ENCODE measurements at regions not wholly inside any gene's neighbourhood (a gene's known extent, or its start where the extent isn't known, plus 50 kb on each side); places are given as distances from the start of the nearest gene placed in this dataset.

GRCh38 chr1:244128591-244129383 lies 77.7 kb downstream of the ZBTB18 start:
- H4K8ac ChIP-seq (ENCODE audit: low read depth, low read length): no peak overlapping the region
- no peak overlapping the region for H3K14ac ChIP-seq (ENCODE audit: low read length)
- H3K4me1 ChIP-seq (ENCODE audit: control insufficient read depth in 2 of 2, insufficient read depth in 1 of 2, low read depth in 1 of 2, low read length in 2 of 2): peaks cover 7 to 17% of the 10 kb centered on the region in 2 donors
- no peaks in the 10 kb centered on the region for H3K79me1 ChIP-seq (ENCODE audit: low read depth, low read length)
- H2BK5ac ChIP-seq (ENCODE audit: low read length): no peak overlapping the region
- H2AFZ ChIP-seq (ENCODE audit: low read length): no peak overlapping the region
- no peak overlapping the region for H3K4me2 ChIP-seq (ENCODE audit: insufficient read depth, low read length, poor library complexity, severe bottlenecking)
- no peak for DNase-seq (ENCODE audit: low spot score)
- no peak overlapping the region for H2BK12ac ChIP-seq (ENCODE audit: low read length)
- no peak overlapping the region for H3K18ac ChIP-seq (ENCODE audit: low read length)
- H3K23ac ChIP-seq (ENCODE audit: low read depth, low read length, poor library complexity): no peak overlapping the region
- H3K27me3 ChIP-seq (ENCODE audit: control insufficient read depth in 3 of 3, insufficient read depth in 3 of 3, low read depth in 1 of 3, low read length in 3 of 3): no peaks in the 10 kb centered on the region
- no peak overlapping the region for H2BK120ac ChIP-seq (ENCODE audit: low read depth, low read length)
- no peak overlapping the region for H3K4ac ChIP-seq (ENCODE audit: low read length)
- WGBS, 2 donors (ENCODE audit: extremely low coverage in 2 of 2, insufficient read length in 2 of 2, insufficient replicate concordance in 1 of 2): no CpG with 5 or more reads among the region's 6 CpGs
- H2BK15ac ChIP-seq (ENCODE audit: low read length): no peak overlapping the region
- H3K4me3 ChIP-seq (ENCODE audit: low read length in 2 of 2): no peak overlapping the region
- H3K9ac ChIP-seq (ENCODE audit: low read depth, low read length, poor library complexity): no peak overlapping the region
- peaks cover 0 to 5% of the 10 kb centered on the region in 2 donors for H3K9me3 ChIP-seq (replicated peaks in 1 of 2; ENCODE audit: control insufficient read depth in 2 of 2, insufficient read depth in 1 of 2, low read depth in 1 of 2, low read length in 2 of 2)
- no peak overlapping the region for H4K91ac ChIP-seq (ENCODE audit: low read depth, low read length, poor library complexity)
- no peak overlapping the region for H3K27ac ChIP-seq (replicated peaks; ENCODE audit: low read length)
- no peak overlapping the region for H2AK5ac ChIP-seq (ENCODE audit: low read depth, low read length)
- H3K36me3 ChIP-seq (replicated peaks in 1 of 2; ENCODE audit: control insufficient read depth in 2 of 2, insufficient read depth in 2 of 2, low read length in 2 of 2): no peaks in the 10 kb centered on the region

GRCh38 chr1:244137276-244137675 lies 86.2 kb downstream of the ZBTB18 start:
- no CpG with 5 or more reads among the region's 2 CpGs for WGBS, 2 donors (ENCODE audit: extremely low coverage in 2 of 2, insufficient read length in 2 of 2, insufficient replicate concordance in 1 of 2)
- no peak overlapping the region for H4K8ac ChIP-seq (ENCODE audit: low read depth, low read length)
- no peaks in the 10 kb centered on the region for H3K79me1 ChIP-seq (ENCODE audit: low read depth, low read length)
- no peak overlapping the region for H3K23ac ChIP-seq (ENCODE audit: low read depth, low read length, poor library complexity)
- H3K4me2 ChIP-seq (ENCODE audit: insufficient read depth, low read length, poor library complexity, severe bottlenecking): no peak overlapping the region
- H3K27ac ChIP-seq (replicated peaks; ENCODE audit: low read length): no peak overlapping the region
- peak overlapping the region; percentile 70 for H2AFZ ChIP-seq (ENCODE audit: low read length)
- no peak overlapping the region for H2BK15ac ChIP-seq (ENCODE audit: low read length)
- H4K91ac ChIP-seq (ENCODE audit: low read depth, low read length, poor library complexity): no peak overlapping the region
- no peaks in the 10 kb centered on the region for H3K9me3 ChIP-seq (replicated peaks in 1 of 2; ENCODE audit: control insufficient read depth in 2 of 2, insufficient read depth in 1 of 2, low read depth in 1 of 2, low read length in 2 of 2)
- H3K4ac ChIP-seq (ENCODE audit: low read length): no peak overlapping the region
- no peak overlapping the region for H2BK5ac ChIP-seq (ENCODE audit: low read length)
- no peak for DNase-seq (ENCODE audit: low spot score)
- no peak overlapping the region for H2BK12ac ChIP-seq (ENCODE audit: low read length)
- no peak overlapping the region for H2AK5ac ChIP-seq (ENCODE audit: low read depth, low read length)
- no peak overlapping the region for H2BK120ac ChIP-seq (ENCODE audit: low read depth, low read length)
- H3K27me3 ChIP-seq (ENCODE audit: control insufficient read depth in 3 of 3, insufficient read depth in 3 of 3, low read depth in 1 of 3, low read length in 3 of 3): no peaks in the 10 kb centered on the region
- no peaks in the 10 kb centered on the region for H3K36me3 ChIP-seq (replicated peaks in 1 of 2; ENCODE audit: control insufficient read depth in 2 of 2, insufficient read depth in 2 of 2, low read length in 2 of 2)
- no peak overlapping the region for H3K4me3 ChIP-seq (ENCODE audit: low read length in 2 of 2)
- no peak overlapping the region for H3K14ac ChIP-seq (ENCODE audit: low read length)
- H3K18ac ChIP-seq (ENCODE audit: low read length): no peak overlapping the region
- H3K9ac ChIP-seq (ENCODE audit: low read depth, low read length, poor library complexity): no peak overlapping the region
- H3K4me1 ChIP-seq (ENCODE audit: control insufficient read depth in 2 of 2, insufficient read depth in 1 of 2, low read depth in 1 of 2, low read length in 2 of 2): peaks cover 0 to 2% of the 10 kb centered on the region in 2 donors

GRCh38 chr1:244137725-244138124 lies 86.6 kb downstream of the ZBTB18 start:
- H3K36me3 ChIP-seq (replicated peaks in 1 of 2; ENCODE audit: control insufficient read depth in 2 of 2, insufficient read depth in 2 of 2, low read length in 2 of 2): no peaks in the 10 kb centered on the region
- WGBS, 2 donors (ENCODE audit: extremely low coverage in 2 of 2, insufficient read length in 2 of 2, insufficient replicate concordance in 1 of 2): no CpG with 5 or more reads among the region's 6 CpGs
- no peak overlapping the region for H4K8ac ChIP-seq (ENCODE audit: low read depth, low read length)
- no peak overlapping the region for H3K23ac ChIP-seq (ENCODE audit: low read depth, low read length, poor library complexity)
- H2BK5ac ChIP-seq (ENCODE audit: low read length): no peak overlapping the region
- H4K91ac ChIP-seq (ENCODE audit: low read depth, low read length, poor library complexity): no peak overlapping the region
- no peak overlapping the region for H3K14ac ChIP-seq (ENCODE audit: low read length)
- H3K4me1 ChIP-seq (ENCODE audit: control insufficient read depth in 2 of 2, insufficient read depth in 1 of 2, low read depth in 1 of 2, low read length in 2 of 2): peaks cover 0 to 2% of the 10 kb centered on the region in 2 donors
- H2AK5ac ChIP-seq (ENCODE audit: low read depth, low read length): no peak overlapping the region
- no peak overlapping the region for H3K27ac ChIP-seq (replicated peaks; ENCODE audit: low read length)
- no peak overlapping the region for H2BK15ac ChIP-seq (ENCODE audit: low read length)
- H3K79me1 ChIP-seq (ENCODE audit: low read depth, low read length): no peaks in the 10 kb centered on the region
- H2BK120ac ChIP-seq (ENCODE audit: low read depth, low read length): no peak overlapping the region
- DNase-seq (ENCODE audit: low spot score): no peak
- no peak overlapping the region for H2BK12ac ChIP-seq (ENCODE audit: low read length)
- H3K4me2 ChIP-seq (ENCODE audit: insufficient read depth, low read length, poor library complexity, severe bottlenecking): no peak overlapping the region
- no peak overlapping the region for H3K4me3 ChIP-seq (ENCODE audit: low read length in 2 of 2)
- H3K9me3 ChIP-seq (replicated peaks in 1 of 2; ENCODE audit: control insufficient read depth in 2 of 2, insufficient read depth in 1 of 2, low read depth in 1 of 2, low read length in 2 of 2): no peaks in the 10 kb centered on the region
- H3K9ac ChIP-seq (ENCODE audit: low read depth, low read length, poor library complexity): no peak overlapping the region
- no peak overlapping the region for H3K4ac ChIP-seq (ENCODE audit: low read length)
- H3K18ac ChIP-seq (ENCODE audit: low read length): no peak overlapping the region
- H2AFZ ChIP-seq (ENCODE audit: low read length): peak overlapping the region; percentile 70
- H3K27me3 ChIP-seq (ENCODE audit: control insufficient read depth in 3 of 3, insufficient read depth in 3 of 3, low read depth in 1 of 3, low read length in 3 of 3): no peaks in the 10 kb centered on the region

DNA sequence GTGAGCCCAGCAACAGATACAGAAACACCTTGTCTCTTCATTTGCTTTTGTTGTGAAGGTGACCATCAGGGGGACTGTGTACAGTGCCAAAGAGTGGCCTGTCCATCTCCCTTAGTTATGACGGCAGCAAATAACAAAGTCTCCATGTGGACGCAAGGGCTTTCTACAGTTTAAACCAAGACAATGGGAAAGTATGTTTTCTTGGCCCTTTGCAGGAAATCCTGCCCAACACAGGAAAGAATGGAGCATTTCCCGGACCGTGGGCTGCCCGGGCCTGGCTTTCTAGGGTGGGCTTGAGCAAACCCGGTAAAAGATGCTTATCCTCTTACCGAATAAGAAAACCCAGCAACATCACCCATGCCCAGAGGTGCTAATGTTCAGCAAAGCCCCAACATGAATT lies 87.3 kb downstream of the ZBTB18 start:
- no peak overlapping the region for H4K91ac ChIP-seq (ENCODE audit: low read depth, low read length, poor library complexity)
- H3K9me3 ChIP-seq (replicated peaks in 1 of 2; ENCODE audit: control insufficient read depth in 2 of 2, insufficient read depth in 1 of 2, low read depth in 1 of 2, low read length in 2 of 2): no peaks in the 10 kb centered on the region
- H3K9ac ChIP-seq (ENCODE audit: low read depth, low read length, poor library complexity): no peak overlapping the region
- no peak overlapping the region for H2BK120ac ChIP-seq (ENCODE audit: low read depth, low read length)
- H2AFZ ChIP-seq (ENCODE audit: low read length): no peak overlapping the region
- H2BK5ac ChIP-seq (ENCODE audit: low read length): no peak overlapping the region
- no peak overlapping the region for H2BK15ac ChIP-seq (ENCODE audit: low read length)
- no peaks in the 10 kb centered on the region for H3K79me1 ChIP-seq (ENCODE audit: low read depth, low read length)
- no peak overlapping the region for H2BK12ac ChIP-seq (ENCODE audit: low read length)
- no peaks in the 10 kb centered on the region for H3K36me3 ChIP-seq (replicated peaks in 1 of 2; ENCODE audit: control insufficient read depth in 2 of 2, insufficient read depth in 2 of 2, low read length in 2 of 2)
- no peak overlapping the region for H4K8ac ChIP-seq (ENCODE audit: low read depth, low read length)
- H3K14ac ChIP-seq (ENCODE audit: low read length): no peak overlapping the region
- H3K4me3 ChIP-seq (ENCODE audit: low read length in 2 of 2): no peak overlapping the region
- WGBS, 2 donors (ENCODE audit: extremely low coverage in 2 of 2, insufficient read length in 2 of 2, insufficient replicate concordance in 1 of 2): no CpG with 5 or more reads among the region's 7 CpGs
- no peak overlapping the region for H3K4ac ChIP-seq (ENCODE audit: low read length)
- H3K4me1 ChIP-seq (ENCODE audit: control insufficient read depth in 2 of 2, insufficient read depth in 1 of 2, low read depth in 1 of 2, low read length in 2 of 2): peaks cover 0 to 2% of the 10 kb centered on the region in 2 donors
- no peak for DNase-seq (ENCODE audit: low spot score)
- H3K27me3 ChIP-seq (ENCODE audit: control insufficient read depth in 3 of 3, insufficient read depth in 3 of 3, low read depth in 1 of 3, low read length in 3 of 3): no peaks in the 10 kb centered on the region
- no peak overlapping the region for H2AK5ac ChIP-seq (ENCODE audit: low read depth, low read length)
- no peak overlapping the region for H3K27ac ChIP-seq (replicated peaks; ENCODE audit: low read length)
- H3K4me2 ChIP-seq (ENCODE audit: insufficient read depth, low read length, poor library complexity, severe bottlenecking): no peak overlapping the region
- no peak overlapping the region for H3K18ac ChIP-seq (ENCODE audit: low read length)
- no peak overlapping the region for H3K23ac ChIP-seq (ENCODE audit: low read depth, low read length, poor library complexity)
